GM12872 (cell line): ENCODE measurements at regions not wholly inside any gene's neighbourhood (a gene's known extent, or its start where the extent isn't known, plus 50 kb on each side); places are given as distances from the start of the nearest gene placed in this dataset.

Experiments
- CTCF ChIP-seq: IDR thresholded peaks from 3 replicates; pipeline ENCODE4 v1.5.1; 2011; ENCODE audit warnings: low read depth, mild to moderate bottlenecking, low read length, moderate library complexity; ENCODE audit not compliant: insufficient read depth

GRCh38 chr7:25864943-25865751, 286.9 kb upstream of the NFE2L3 start:
- no peak for TF ChIP-seq CTCF

GRCh38 chr7:25868509-25868908, 283.5 kb upstream of the NFE2L3 start:
- TF ChIP-seq CTCF, result no peak

- TF ChIP-seq CTCF, result no peak
Observed at GRCh38 chr7:25870574-25870973, 281.4 kb upstream of the NFE2L3 start.

GRCh38 chr7:25876092-25876491, 275.9 kb upstream of the NFE2L3 start:
- no peak for TF ChIP-seq CTCF

DNA sequence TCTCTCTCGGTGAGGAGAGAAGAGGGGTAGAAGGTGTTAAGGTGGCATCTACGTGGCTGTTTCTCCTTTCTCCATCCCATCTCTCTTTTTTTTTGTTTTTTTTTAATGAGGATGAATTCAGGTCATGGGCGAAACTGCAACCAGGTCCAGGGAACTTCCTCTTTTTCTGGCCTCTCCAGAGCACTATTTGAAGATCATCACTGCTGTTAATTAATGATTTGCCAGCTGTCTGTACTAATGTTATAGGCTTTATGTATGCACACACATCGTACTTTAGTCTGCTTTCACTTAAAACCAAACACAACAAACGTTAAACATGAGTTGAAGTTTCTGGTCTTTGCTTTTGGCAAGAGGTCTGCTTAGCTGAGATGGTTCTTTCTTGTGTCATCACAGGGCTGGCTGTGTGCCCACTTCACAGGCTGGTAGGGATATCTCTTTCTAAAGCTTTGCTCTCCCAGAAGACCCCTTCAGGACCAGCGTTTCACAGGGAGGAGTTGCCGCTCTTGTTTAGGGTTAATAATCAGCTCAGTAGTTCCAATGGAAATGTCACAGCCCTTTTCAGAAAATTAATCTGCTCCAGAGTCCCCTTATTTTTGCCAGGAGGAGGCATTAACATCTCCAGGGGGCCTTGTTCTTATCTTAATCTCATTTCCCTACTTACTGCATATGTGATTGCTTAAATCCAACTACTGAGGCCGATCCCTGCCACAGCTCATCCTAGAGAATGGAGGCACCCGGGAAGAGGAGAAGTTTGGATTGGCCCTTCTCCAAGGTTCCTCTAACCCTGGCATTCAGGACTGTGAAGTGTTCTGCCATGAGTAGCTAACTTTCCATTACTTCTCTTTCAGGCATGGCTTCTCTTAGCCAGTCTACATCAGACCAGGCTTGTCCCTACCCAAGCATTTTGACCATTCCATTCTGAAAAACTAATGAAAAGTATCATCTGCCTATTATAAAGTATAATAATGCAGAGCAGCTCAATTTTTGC, 273.9 kb upstream of the NFE2L3 start:
- TF ChIP-seq CTCF, result no peak

DNA sequence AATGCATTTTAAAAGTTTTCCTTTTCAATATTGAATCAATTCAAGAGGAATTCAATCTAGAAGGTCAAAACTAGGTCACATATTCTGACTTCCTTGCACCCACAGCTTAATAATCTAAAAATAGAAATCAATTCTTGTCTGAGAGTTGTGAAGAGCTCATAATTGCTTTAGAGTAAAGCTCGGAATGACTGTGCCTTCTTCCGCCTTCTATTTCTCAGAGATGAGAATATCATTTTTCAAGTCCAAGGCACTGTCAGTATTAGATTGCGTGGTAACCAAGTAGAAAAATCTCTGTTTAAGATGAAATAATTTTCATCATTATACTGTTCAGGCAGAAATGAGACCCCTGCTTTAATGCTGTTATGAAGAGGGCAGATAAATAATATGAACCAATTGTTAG, 272.2 kb upstream of the NFE2L3 start:
- no peak for TF ChIP-seq CTCF

- TF ChIP-seq CTCF, result no peak
Observed at GRCh38 chr7:25881317-25882037, 270.5 kb upstream of the NFE2L3 start.
